GM12878 (cell line): ENCODE measurements at regions not wholly inside any gene's neighbourhood (a gene's known extent, or its start where the extent isn't known, plus 50 kb on each side); places are given as distances from the start of the nearest gene placed in this dataset.

ENCODE experiments used
- ATAC-seq: fragments of 200-7000 bp; cut with Tn5 transposase; 3 replicates; pipeline ENCODE4 v1.9.1; 2020; ENCODE audit warnings: mild to moderate bottlenecking, moderate library complexity
- BruUV-seq: library from RNA; stranded (reverse); fragments of 400-500 nt; replicated peaks from 2 replicates; lab custom pipeline; 2021; lab: Mats Ljungman, UMichigan
- CTCF ChIA-PET: fragments of 300-600 bp; sonication (Branson Sonifier 250); formaldehyde crosslinking; extraction: SDS; loops from one replicate; lab custom pipeline; 2021; ENCODE audit warnings: inconsistent platforms; lab: Yijun Ruan, JAX
- POLR2A ChIA-PET: fragments of 350-600 bp; formaldehyde crosslinking; extraction: SDS; loops from one replicate; lab custom pipeline; 2021; ENCODE audit warnings: inconsistent platforms; lab: Charles Lee
- RAD21 ChIA-PET: fragments of 300-600 bp; sonication (Branson Sonifier 250); formaldehyde crosslinking; loops from one replicate; lab custom pipeline; 2023; ENCODE audit warnings: antibody characterized with exemption; ENCODE audit not compliant: unreplicated experiment; lab: Charles Lee
- SMC1A ChIA-PET: fragments of 300-600 bp; sonication (Branson Sonifier 250); formaldehyde crosslinking; loops from one replicate; lab custom pipeline; 2023; ENCODE audit not compliant: unreplicated experiment, uncharacterized antibody; lab: Charles Lee
- DNase-seq: peaks from one replicate; pipeline ENCODE4 v3.0.0-alpha.2; 2011; ENCODE audit warnings: low read depth, low spot score
- FAIRE-seq: peaks from 3 replicates; lab custom pipeline; 2011; peaks lifted over from hg19 to GRCh38; lab: Jason Lieb, UNC
- H2AFZ ChIP-seq: 2 replicates; pipeline ENCODE4 v1.6.0; 2011; ENCODE audit warnings: low read depth, low read length, control low read depth; ENCODE audit not compliant: control insufficient read depth
- H3K27ac ChIP-seq: 2 replicates; pipeline ENCODE4 v1.5.1; 2011; ENCODE audit warnings: control low read depth; ENCODE audit not compliant: control insufficient read depth, insufficient read depth
- H3K27me3 ChIP-seq, 2 experiments: replicated peaks in 1 of 2; 2 replicates each; pipeline versions ENCODE4 v1.6.0 to v1.6.1; 2011; ENCODE audit warnings: low read length in 1 of 2; ENCODE audit not compliant: control insufficient read depth in 2 of 2, insufficient read depth in 2 of 2
- H3K36me3 ChIP-seq, 2 experiments: 2 replicates each; pipeline ENCODE4 v1.5.1; 2011; ENCODE audit warnings: low read length in 1 of 2; ENCODE audit not compliant: control insufficient read depth in 2 of 2, insufficient read depth in 2 of 2
- H3K4me1 ChIP-seq: 2 replicates; pipeline ENCODE4 v1.6.1; 2011; ENCODE audit warnings: mild to moderate bottlenecking, low read length, moderate library complexity, mixed read lengths; ENCODE audit not compliant: control insufficient read depth, insufficient read depth
- H3K4me2 ChIP-seq: 2 replicates; pipeline ENCODE4 v1.6.0; 2011; ENCODE audit warnings: control low read depth; ENCODE audit not compliant: control insufficient read depth, insufficient read depth
- H3K4me3 ChIP-seq: fragments of 200-600 bp; sonication (generic); 2 replicates; pipeline ENCODE4 v1.5.1; 2016
- H3K79me2 ChIP-seq: 2 replicates; pipeline ENCODE4 v1.6.0; 2011; ENCODE audit warnings: low read length; ENCODE audit not compliant: control insufficient read depth, insufficient read depth
- H3K9ac ChIP-seq: 2 replicates; pipeline ENCODE4 v1.8.0; 2011; ENCODE audit warnings: low read length, control low read depth, mixed read lengths; ENCODE audit not compliant: control insufficient read depth, insufficient read depth
- H3K9me3 ChIP-seq: replicated peaks from 3 replicates; pipeline ENCODE4 v1.5.1; 2011; ENCODE audit warnings: mild to moderate bottlenecking, low read length; ENCODE audit not compliant: control insufficient read depth, insufficient read depth
- H4K20me1 ChIP-seq: 2 replicates; pipeline ENCODE4 v1.6.0; 2011; ENCODE audit not compliant: control insufficient read depth, insufficient read depth
- BACH1 ChIP-seq: fragments of 450-650 bp; IDR thresholded peaks from 2 replicates; pipeline ENCODE4 v1.6.1; 2017; ENCODE audit warnings: mild to moderate bottlenecking, borderline replicate concordance
- FOXM1 ChIP-seq: IDR thresholded peaks from 2 replicates; pipeline ENCODE4 v1.6.1; 2012; ENCODE audit warnings: low read depth, mild to moderate bottlenecking, inconsistent platforms, low read length, moderate library complexity
- SMAD5 ChIP-seq: IDR thresholded peaks from 2 replicates; pipeline ENCODE4 v1.6.1; 2016; ENCODE audit warnings: antibody characterized with exemption, low read depth
- ZZZ3 ChIP-seq: IDR thresholded peaks from 2 replicates; pipeline ENCODE4 v1.6.1; 2011; ENCODE audit warnings: low read depth; ENCODE audit not compliant: control insufficient read depth, insufficient read length
- WGBS: methylation state at CpG from one replicate; pipeline ENCODE4 v1.1.6; 2016; ENCODE audit warnings: low lambda C conversion rate; ENCODE audit not compliant: insufficient replicate concordance, insufficient coverage; ENCODE audit errors: missing lambda C conversion rate; 5-methylcytosine and 5-hydroxymethylcytosine counted together
- in situ Hi-C: fragments of 300-500 bp; cut with MboI; formaldehyde crosslinking; loops from 9 replicates; pipeline ENCODE4 v1.14.3; 2018; ENCODE audit warnings: mixed read lengths
- intact Hi-C: fragments of 100-400 bp; cut with micrococcal nuclease; formaldehyde crosslinking; loops from one replicate; pipeline ENCODE4 v1.14.2; 2022; ENCODE audit not compliant: unreplicated experiment
- TF ChIP-seq, protein P1 (sequence below): fragments of 450-650 bp; IDR thresholded peaks from 2 replicates; pipeline ENCODE4 v1.6.1; 2017; ENCODE audit warnings: mild to moderate bottlenecking, low read depth, inconsistent platforms; ENCODE audit not compliant: poor library complexity, severe bottlenecking
- TF ChIP-seq, protein P2 (sequence below): fragments of 450-650 bp; IDR thresholded peaks from 2 replicates; pipeline ENCODE4 v1.6.1; 2017; ENCODE audit warnings: antibody characterized with exemption, mild to moderate bottlenecking, moderate library complexity
- TF ChIP-seq, protein P3 (sequence below): IDR thresholded peaks from 2 replicates; pipeline ENCODE4 v1.6.1; 2012; ENCODE audit warnings: low read depth, low read length, improper control_type of control experiment

- TF ChIP-seq SMAD5 = no peak
- TF ChIP-seq, all 136 proteins: peak for 0
Observed at GRCh38 chr3:35862057-35862456, 222.7 kb downstream of the ARPP21 start (continued).

GRCh38 chr3:35864871-35865270 lies 225.5 kb downstream of the ARPP21 start:
- no peaks in the 10 kb centered on the region for H4K20me1 ChIP-seq
- ATAC-seq (no peak), DNase-seq (no peak), FAIRE-seq (no peak)
- no peaks in the 10 kb centered on the region for H3K27me3 ChIP-seq
- H3K4me2 ChIP-seq = no peak overlapping the region
- no peaks in the 10 kb centered on the region for H3K9me3 ChIP-seq
- TF ChIP-seq, protein P1, sequence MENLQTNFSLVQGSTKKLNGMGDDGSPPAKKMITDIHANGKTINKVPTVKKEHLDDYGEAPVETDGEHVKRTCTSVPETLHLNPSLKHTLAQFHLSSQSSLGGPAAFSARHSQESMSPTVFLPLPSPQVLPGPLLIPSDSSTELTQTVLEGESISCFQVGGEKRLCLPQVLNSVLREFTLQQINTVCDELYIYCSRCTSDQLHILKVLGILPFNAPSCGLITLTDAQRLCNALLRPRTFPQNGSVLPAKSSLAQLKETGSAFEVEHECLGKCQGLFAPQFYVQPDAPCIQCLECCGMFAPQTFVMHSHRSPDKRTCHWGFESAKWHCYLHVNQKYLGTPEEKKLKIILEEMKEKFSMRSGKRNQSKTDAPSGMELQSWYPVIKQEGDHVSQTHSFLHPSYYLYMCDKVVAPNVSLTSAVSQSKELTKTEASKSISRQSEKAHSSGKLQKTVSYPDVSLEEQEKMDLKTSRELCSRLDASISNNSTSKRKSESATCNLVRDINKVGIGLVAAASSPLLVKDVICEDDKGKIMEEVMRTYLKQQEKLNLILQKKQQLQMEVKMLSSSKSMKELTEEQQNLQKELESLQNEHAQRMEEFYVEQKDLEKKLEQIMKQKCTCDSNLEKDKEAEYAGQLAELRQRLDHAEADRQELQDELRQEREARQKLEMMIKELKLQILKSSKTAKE = no peak
- no peak for TF ChIP-seq ZZZ3
- TF ChIP-seq FOXM1 = no peak
- no peak for TF ChIP-seq BACH1
- TF ChIP-seq, protein P2, sequence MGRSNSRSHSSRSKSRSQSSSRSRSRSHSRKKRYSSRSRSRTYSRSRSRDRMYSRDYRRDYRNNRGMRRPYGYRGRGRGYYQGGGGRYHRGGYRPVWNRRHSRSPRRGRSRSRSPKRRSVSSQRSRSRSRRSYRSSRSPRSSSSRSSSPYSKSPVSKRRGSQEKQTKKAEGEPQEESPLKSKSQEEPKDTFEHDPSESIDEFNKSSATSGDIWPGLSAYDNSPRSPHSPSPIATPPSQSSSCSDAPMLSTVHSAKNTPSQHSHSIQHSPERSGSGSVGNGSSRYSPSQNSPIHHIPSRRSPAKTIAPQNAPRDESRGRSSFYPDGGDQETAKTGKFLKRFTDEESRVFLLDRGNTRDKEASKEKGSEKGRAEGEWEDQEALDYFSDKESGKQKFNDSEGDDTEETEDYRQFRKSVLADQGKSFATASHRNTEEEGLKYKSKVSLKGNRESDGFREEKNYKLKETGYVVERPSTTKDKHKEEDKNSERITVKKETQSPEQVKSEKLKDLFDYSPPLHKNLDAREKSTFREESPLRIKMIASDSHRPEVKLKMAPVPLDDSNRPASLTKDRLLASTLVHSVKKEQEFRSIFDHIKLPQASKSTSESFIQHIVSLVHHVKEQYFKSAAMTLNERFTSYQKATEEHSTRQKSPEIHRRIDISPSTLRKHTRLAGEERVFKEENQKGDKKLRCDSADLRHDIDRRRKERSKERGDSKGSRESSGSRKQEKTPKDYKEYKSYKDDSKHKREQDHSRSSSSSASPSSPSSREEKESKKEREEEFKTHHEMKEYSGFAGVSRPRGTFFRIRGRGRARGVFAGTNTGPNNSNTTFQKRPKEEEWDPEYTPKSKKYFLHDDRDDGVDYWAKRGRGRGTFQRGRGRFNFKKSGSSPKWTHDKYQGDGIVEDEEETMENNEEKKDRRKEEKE = no peak
- TF ChIP-seq, protein P3, sequence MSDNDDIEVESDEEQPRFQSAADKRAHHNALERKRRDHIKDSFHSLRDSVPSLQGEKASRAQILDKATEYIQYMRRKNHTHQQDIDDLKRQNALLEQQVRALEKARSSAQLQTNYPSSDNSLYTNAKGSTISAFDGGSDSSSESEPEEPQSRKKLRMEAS = no peak
- WGBS = 18% methylated on average over 2 of the region's 2 CpGs
- H3K36me3 ChIP-seq = no peaks in the 10 kb centered on the region
- no TSS peak for BruUV-seq
- H3K9ac ChIP-seq = no peak overlapping the region
- intact Hi-C loops = no loop called here
- ChIA-PET CTCF (interaction anchor here (1.6 kb wide), 1 partner anchor 44 kb away, joined by 6 read pairs; no protein-coding TSS in a partner anchor), SMC1A (no interaction called here), RAD21 (no interaction called here), POLR2A (no interaction called here)
- H3K79me2 ChIP-seq = no peaks in the 10 kb centered on the region
- H3K27ac ChIP-seq = no peak overlapping the region
- H3K4me3 ChIP-seq = no peak overlapping the region
- H2AFZ ChIP-seq = no peak overlapping the region
- H3K4me1 ChIP-seq = no peaks in the 10 kb centered on the region
- in situ Hi-C loops = no loop called here
